DMS153 treated with DMSO at 0.1 percent for 48 hours (cell line): ENCODE measurements at regions not wholly inside any gene's neighbourhood (a gene's known extent, or its start where the extent isn't known, plus 50 kb on each side); places are given as distances from the start of the nearest gene placed in this dataset.
"Not testable (repeated sequence)": the region's sequence is repeated elsewhere in the genome, so short reads cannot be mapped to it uniquely, and the experiment has no call there.

Source experiments
- DNase-seq: peaks from one replicate; lab custom pipeline; 2025; ENCODE audit not compliant: unreplicated experiment; lab: John Stamatoyannopoulos, UW

DNA sequence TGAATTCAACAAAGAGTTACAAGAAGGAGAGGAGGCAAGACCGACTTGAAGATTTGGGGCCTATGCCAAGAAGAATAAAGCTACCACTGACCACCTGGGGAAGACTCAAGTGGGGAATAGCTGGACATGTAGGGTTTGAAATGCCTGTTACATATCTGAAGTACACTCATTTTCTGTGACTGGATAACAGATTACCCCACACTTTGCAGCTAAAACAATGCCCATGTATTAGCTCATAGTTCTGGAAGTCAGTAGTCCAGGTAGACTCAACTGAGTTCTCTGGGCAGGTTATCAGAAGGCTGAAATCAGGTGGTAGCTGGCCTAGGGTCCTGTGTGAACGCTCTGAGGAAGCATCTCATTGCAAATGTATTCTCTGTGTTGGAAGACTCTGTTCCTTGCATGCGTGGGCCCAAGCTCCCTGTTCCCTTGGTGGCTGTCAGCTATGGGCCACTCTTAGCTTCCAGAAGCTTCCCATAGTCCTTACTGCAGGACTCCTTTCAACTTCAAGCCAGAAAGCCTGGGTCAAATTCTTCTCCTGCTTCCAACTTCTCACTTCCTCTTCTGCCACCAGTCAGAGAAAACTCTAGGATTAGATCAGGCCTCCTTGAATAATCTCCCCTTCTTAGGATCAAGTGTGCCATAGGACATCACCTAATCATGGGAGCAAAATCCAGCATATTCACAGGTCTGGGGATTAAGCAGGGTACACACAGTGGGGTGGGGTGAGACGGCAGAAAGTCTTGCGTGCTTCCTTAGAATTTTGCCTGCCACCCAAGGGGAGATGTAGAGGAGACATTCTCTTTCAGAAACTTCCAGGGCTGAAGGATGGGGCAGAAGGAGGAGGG lies 187.8 kb downstream of the SHQ1 start:
- no peak for DNase-seq

- no peak for DNase-seq
Measured at GRCh38 chr3:72659596-72659995, 188.6 kb downstream of the SHQ1 start.

GRCh38 chr3:72659188-72659587 lies 189.1 kb downstream of the SHQ1 start:
- no peak for DNase-seq

DNA sequence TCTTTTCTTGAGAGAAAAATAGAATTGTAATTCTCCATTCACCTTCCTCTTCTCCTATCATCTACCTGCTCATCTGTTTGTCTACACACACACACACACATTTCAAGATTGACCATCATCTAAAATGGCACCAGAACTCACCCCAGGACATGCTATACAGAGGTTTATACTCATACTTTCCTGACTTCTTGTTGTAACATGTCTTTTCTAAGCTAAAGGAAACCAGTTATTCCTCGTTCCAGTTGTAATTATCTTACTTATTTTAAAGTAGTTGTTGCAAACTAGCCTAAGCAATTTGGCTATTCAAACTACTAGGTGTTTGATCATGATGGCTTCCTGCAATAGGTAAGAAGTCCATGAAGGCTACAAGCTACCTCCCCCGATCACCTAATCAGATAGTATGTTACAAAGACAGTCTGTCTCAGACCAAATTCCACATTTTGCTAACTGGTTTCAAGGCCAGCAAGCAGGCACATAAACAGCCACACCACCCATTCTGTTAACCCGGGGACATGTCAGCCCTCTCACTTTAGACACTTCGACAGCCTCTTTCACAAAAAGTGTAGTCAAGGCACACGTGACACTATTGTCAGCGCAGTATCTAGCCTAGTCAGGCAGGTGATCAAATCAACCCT lies 189.7 kb downstream of the SHQ1 start:
- DNase-seq = no peak

DNA sequence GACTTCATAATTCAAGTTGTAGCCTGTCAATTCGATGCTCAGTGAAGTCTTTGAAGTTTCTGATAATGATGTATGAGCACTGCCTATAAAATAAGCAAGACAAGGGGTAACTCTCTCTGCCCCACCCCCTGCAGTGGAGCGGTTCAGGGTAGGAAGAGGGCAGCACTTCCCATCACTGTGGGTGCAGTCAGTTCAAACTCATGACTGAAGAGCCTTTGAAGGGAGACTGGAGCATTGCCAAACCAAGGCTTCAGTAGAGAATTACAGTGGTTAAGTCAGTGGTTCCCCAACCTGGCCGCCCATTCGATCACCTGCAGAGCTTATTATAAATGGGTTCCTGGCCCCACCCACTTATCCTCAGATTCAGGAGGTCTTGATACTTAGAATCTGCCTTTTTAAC lies 190.6 kb downstream of the SHQ1 start:
- DNase-seq = peak; percentile 35

DNA sequence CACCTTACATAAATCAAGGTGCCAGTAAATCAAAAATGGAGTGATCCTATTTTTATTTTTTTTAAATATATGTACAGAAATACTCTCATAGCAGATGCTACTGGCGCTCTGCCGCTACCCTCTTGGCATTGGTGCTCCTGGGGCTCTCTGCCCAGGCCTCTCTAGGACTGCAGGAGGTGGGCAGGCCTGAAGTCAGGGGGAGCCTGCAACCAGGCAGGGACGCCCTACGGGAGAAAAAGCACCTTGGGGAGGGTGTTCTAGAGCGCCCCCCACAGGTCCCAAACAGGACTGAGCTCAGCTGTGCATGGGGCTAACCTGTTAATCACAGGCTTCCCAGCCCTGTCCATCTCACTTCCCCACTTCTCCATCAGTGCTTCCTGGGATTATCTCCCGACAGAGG lies 192.5 kb downstream of the SHQ1 start:
- DNase-seq = no peak

DNA sequence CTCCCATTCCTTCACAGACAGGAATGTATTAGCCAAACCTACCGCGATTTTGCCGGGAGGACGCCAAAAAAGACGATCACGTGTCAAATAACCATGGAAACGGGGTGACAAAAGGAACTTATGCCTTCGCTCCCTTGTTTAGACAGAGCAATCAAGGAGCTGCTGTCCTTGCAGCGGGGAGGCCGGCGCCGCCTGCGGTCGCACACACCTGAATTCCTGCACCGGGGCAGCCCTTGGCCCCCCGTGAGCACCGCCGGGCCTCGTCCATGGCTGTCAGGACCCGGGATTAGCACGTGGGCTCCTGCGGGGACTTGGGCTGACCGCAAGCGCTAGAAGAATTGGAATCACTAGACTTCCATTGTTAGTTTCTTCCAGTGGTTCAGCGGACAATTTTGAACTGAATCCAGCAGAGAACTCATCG lies 193.1 kb downstream of the SHQ1 start:
- no peak for DNase-seq

GRCh38 chr3:72652395-72652794 lies 195.8 kb downstream of the SHQ1 start:
- DNase-seq = no peak

DNA sequence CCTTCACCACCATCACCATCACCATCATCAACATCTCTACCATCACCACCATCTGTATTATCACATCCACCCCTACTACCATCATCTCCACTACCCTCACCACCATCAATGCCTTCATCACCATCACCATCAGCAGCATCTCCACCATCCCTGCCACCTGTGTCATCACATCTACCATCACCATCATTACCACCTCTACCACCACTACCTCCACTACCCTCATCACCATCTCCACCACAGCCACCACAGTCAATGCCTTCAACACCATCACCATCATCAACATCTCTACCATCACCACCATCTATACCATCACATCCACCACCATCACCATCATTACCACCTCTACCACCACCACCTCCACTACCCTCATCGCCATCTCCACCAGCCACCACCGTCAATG lies 196.7 kb downstream of the SHQ1 start:
- DNase-seq = no peak

DNA sequence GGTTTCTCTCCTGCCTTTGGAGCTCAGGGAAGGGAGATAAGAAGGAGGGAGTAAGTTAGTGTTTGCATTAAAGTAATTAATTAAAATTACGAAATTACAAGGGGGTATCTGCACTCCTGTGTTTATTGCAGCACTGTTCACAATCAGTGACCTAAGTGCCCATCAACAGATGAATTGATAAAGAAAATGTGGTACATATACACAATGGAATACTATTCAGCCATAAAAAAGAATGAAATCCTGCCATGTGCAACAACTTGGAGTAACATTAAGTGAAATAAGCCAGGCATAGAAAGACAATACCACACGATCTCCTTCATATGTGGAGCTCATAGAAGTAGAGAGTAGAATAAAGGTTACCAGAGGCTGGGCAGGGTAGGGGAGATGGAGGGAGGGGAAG lies 202.0 kb downstream of the SHQ1 start:
- DNase-seq = no peak

- not testable (repeated sequence) for DNase-seq
Measured at GRCh38 chr3:72643635-72644034, 204.6 kb downstream of the SHQ1 start.

GRCh38 chr3:72641684-72642083 lies 206.6 kb downstream of the SHQ1 start:
- DNase-seq = no peak

GRCh38 chr3:72641072-72641471 lies 207.2 kb downstream of the SHQ1 start:
- no peak for DNase-seq

DNA sequence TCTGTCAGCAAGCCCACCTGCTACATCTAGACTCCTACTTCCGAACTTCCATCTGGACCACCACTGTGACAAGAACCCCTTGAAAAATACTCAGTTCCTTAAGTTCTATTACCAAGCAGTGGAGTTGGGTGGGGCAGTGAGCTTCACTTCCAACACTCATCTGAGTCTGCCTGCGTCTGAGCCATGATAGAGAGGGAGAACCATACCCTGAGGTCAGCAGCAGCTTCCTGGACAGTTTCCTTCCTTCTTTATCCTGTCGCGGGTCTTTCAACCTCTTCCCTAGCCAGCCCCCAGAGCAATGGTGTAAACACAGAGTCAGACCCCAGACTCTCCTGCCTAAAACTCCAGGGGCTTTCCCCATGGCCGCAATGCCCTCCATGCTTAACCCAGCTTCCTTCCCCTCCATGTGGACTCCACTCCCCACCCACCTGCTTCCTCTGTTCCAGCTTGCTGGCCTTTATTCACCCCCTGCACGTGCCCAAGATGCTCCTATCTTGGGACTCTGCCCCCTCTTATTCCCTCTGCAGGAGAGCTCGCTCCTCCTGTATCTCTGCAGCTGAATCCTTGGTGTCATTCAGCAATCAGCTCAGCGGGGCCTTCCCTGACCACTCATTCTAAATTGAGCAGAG lies 211.2 kb downstream of the SHQ1 start:
- no peak for DNase-seq

GRCh38 chr3:72635551-72635950 lies 212.7 kb downstream of the SHQ1 start:
- no peak for DNase-seq

DNA sequence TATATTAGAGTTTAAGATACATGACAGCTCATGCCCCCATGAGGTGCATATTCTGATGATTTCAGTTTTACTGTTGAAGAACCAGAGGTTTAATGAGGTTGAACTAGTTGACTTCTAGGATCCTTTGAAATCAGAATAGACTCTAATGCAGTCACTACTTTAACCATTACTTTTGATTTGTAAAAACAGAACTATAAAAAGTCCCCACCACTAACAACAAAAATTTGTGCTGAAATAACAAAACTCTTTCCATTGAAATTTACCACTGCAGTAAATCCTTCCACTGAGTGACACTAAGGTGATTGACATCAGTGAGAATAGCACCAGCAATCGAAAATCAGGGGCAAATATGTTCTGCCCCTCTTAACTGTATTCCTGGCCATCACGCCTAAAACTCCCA lies 214.1 kb downstream of the SHQ1 start:
- DNase-seq = no peak

- DNase-seq = no peak
Measured at GRCh38 chr3:72633534-72633933, 214.7 kb downstream of the SHQ1 start.

DNA sequence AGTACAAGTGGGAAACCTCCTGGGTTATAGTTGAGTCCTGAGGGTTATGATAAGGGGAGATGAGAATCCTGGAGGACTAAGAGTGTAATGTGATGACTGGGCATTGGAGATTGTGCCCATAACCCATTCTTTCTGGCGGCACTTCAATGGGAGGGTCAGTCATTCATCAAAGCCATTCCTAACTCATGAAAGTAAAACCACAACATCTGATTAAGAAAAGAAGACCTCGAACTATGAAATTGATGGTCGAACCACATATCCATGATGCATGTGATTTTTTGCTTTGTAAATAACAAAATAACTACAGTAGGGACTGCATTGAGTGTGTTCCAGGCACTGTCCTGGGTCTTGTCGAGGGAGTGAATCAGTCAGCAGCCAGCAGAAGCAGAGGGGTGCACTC lies 215.1 kb downstream of the SHQ1 start:
- DNase-seq = no peak

DNA sequence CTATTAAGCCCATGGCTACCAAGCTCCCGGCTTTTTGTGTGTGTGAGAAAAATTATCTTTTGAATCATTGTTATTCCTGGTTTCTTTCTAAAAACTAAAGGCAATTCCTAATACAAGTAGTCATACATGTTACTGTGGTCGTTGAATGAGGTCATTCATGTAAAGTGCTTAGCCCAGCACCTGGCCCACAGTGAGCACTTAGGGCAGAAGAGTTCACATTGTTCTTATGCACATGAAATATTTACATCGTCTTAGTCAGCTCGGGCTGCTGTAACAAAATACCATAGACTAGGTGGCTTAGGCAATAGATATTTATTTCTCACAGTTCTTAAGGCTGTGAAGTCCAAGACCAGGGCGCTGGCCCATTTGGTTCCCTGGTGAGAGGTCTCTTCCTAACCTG lies 216.1 kb downstream of the SHQ1 start:
- no peak for DNase-seq

- no peak for DNase-seq
Measured at GRCh38 chr3:72630969-72631344, 217.3 kb downstream of the SHQ1 start.

DNA sequence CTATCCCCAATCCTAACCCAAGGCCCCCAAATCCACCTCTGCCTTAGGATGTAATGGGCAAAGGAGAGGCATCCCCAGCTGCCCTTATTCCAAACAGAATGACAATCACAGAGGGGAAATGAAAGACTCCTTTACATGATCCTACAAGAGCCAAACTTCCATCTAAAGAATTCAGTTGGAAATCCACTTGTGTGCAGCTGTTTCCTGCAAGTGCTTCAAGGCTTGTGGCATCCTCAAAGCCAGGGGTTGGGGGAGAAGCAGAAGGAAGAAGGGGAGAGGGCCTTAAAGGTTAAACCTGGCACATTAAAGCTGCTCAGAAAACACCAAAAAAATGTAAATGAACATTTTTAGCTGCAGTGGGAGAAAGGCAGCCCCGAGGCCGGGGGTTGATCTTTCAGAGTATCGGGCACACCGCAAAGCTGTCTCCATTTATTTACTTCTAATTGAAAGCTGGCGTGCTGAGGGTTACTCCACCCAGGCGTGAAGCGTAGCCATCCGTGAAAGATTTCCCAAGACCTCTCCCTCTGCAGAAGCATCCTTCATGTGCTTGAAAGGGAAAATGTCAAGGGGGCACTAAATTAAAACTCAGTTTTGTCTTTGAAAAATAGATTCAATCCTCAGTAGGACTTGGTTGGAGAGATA lies 217.8 kb downstream of the SHQ1 start:
- no peak for DNase-seq

DNA sequence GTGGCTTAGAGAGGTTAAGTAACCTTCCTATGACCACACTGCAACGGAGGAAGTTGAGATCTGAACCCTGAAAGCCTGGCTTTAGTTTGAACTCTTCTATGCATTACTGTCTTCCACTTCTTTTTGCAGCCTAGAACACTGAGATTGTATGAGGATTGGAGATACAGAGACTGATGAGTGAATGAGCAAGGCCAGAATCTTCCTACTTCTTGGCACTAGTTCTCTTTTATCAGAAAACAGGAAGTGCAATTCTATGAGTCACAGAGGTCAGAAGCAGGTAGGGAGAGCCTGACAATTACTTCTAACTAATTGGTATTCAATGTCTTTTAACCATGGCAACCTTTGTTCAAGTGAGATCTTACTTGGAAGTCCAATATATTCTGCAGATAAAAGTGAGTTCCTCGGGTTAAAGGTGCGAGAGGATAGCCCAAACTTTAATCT lies 219.0 kb downstream of the SHQ1 start:
- DNase-seq = no peak
